Sigmoid colon (tissue), 3 donors: ENCODE measurements at regions not wholly inside any gene's neighbourhood (a gene's known extent, or its start where the extent isn't known, plus 50 kb on each side); places are given as distances from the start of the nearest gene placed in this dataset.

Experiments used
- CTCF ChIP-seq, 4 experiments: fragments of 450-650 bp in 3 of 4; fragments of 200-600 bp in 1 of 4; IDR thresholded peaks; one replicate each; pipeline ENCODE4 v1.5.1; 2016 to 2019; ENCODE audit warnings: antibody characterized with exemption in 4 of 4, mild to moderate bottlenecking in 3 of 4, moderate library complexity in 2 of 4
- POLR2A ChIP-seq, 2 donors: fragments of 450-650 bp; IDR thresholded peaks; one replicate each; pipeline ENCODE4 v1.6.1; 2016; ENCODE audit warnings: antibody characterized with exemption in 2 of 2, mild to moderate bottlenecking in 2 of 2, moderate library complexity in 2 of 2

- TF ChIP-seq CTCF (IDR thresholded peaks at IDR 0.05) (no peak), POLR2A (IDR thresholded peaks at IDR 0.05) (no peak)
Observed at GRCh38 chr21:28636752-28637691, 355.7 kb downstream of the LTN1 start.
